ENCODE measurements at regions not wholly inside any gene's neighbourhood (a gene's known extent, or its start where the extent isn't known, plus 50 kb on each side); places are given as distances from the start of the nearest gene placed in this dataset.

- no peak for TF ChIP-seq CTCF (conservative IDR thresholded peaks at IDR 0.05)
- no peak for TF ChIP-seq EZH2 (IDR thresholded peaks at IDR 0.05; ENCODE audit: low read depth)
These were observed 111.9 kb upstream of the TEX51 start for GRCh38 chr2:126786765-126787164.

Data from PC-9 (cell line).